GM12865 (cell line): ENCODE measurements at regions not wholly inside any gene's neighbourhood (a gene's known extent, or its start where the extent isn't known, plus 50 kb on each side); places are given as distances from the start of the nearest gene placed in this dataset.

ENCODE experiments used
- DNase-seq: peaks from one replicate; pipeline ENCODE4 v3.0.0; 2010; ENCODE audit warnings: low read depth
- H3K4me3 ChIP-seq: 2 replicates; pipeline ENCODE4 v1.5.1; 2011; ENCODE audit warnings: mild to moderate bottlenecking, low read depth, low read length, control low read depth
- CTCF ChIP-seq: IDR thresholded peaks from 2 replicates; pipeline ENCODE4 v1.5.1; 2011; ENCODE audit warnings: low read length, control low read depth, low read depth, inconsistent platforms; ENCODE audit not compliant: insufficient read depth; ENCODE audit errors: missing control alignments

GRCh38 chr3:25033407-25034029 is 394.5 kb upstream of the RARB start:
- TF ChIP-seq CTCF = peak; percentile 76
- peak; percentile 66 for DNase-seq
- H3K4me3 ChIP-seq = no peak overlapping the region

- no peak for DNase-seq
- no peak overlapping the region for H3K4me3 ChIP-seq
- no peak for TF ChIP-seq CTCF
These were observed 392.5 kb upstream of the RARB start for GRCh38 chr3:25035526-25035925.

GRCh38 chr3:25036633-25037032 is 391.4 kb upstream of the RARB start:
- no peak for DNase-seq
- no peak overlapping the region for H3K4me3 ChIP-seq
- no peak for TF ChIP-seq CTCF

GRCh38 chr3:25037049-25037547 is 391.0 kb upstream of the RARB start:
- no peak for TF ChIP-seq CTCF
- H3K4me3 ChIP-seq = no peak overlapping the region
- DNase-seq = no peak

- no peak for DNase-seq
- no peak overlapping the region for H3K4me3 ChIP-seq
- no peak for TF ChIP-seq CTCF
These were observed 389.8 kb upstream of the RARB start for GRCh38 chr3:25038271-25038670.

- DNase-seq = no peak
- TF ChIP-seq CTCF = no peak
- no peak overlapping the region for H3K4me3 ChIP-seq
These were observed 389.1 kb upstream of the RARB start for GRCh38 chr3:25038922-25039321.

GRCh38 chr3:25040748-25041147 is 387.3 kb upstream of the RARB start:
- H3K4me3 ChIP-seq = no peak overlapping the region
- no peak for TF ChIP-seq CTCF
- DNase-seq = no peak
